ENCODE measurements at regions not wholly inside any gene's neighbourhood (a gene's known extent, or its start where the extent isn't known, plus 50 kb on each side); places are given as distances from the start of the nearest gene placed in this dataset.

DNA sequence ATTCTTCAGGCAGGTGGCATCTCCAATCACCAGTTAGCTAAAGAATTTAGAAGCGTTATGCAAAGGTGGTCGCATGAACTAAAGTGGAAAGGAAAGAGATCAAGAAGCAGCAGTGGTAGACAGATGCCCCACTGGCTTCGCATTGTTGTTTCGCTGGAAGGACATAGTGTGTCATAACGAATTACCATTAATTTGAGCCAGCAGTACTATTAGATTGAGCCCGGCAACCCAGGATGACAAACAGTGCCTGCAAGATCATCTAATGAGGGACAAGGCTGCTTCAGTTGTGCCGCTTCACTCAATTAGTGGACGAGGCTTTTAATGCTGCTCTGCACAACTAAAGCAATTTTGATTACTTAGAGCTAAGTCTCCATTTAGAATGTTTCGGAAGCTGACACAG, 274.5 kb upstream of the SOX5 start:
- WGBS (ENCODE audit: low lambda C conversion rate): 66% methylated on average over 9 of the region's 9 CpGs
- CTCF ChIA-PET (ENCODE audit: low intra/inter-chr PET ratio, low total read pairs): no interaction called here
- TF ChIP-seq PTBP1 (IDR thresholded peaks at IDR 0.05; ENCODE audit: low read depth, low read length, poor library complexity, severe bottlenecking) (no peak), ZNF224 (CRISPR knock-in tag; IDR thresholded peaks at IDR 0.05) (no peak), PHF20 (CRISPR knock-in tag; IDR thresholded peaks at IDR 0.05) (no peak), HINFP (CRISPR knock-in tag; IDR thresholded peaks at IDR 0.05; ENCODE audit: low read depth) (no peak), SNRNP70 (IDR thresholded peaks at IDR 0.05; ENCODE audit: low read depth, low read length) (no peak), BHLHE40 (IDR thresholded peaks at IDR 0.05; ENCODE audit: low read length) (no peak), ZNF547 (CRISPR knock-in tag; IDR thresholded peaks at IDR 0.05) (no peak), MATR3 (CRISPR knock-in tag; IDR thresholded peaks at IDR 0.05) (no peak), MTF1 (CRISPR knock-in tag; IDR thresholded peaks at IDR 0.05) (no peak), KDM5A (IDR thresholded peaks at IDR 0.05; ENCODE audit: borderline replicate concordance, low read length) (no peak), JDP2 (CRISPR knock-in tag; IDR thresholded peaks at IDR 0.05; ENCODE audit: borderline replicate concordance) (no peak), TBX2 (CRISPR knock-in tag; IDR thresholded peaks at IDR 0.05; ENCODE audit: borderline replicate concordance) (no peak), ZNF12 (CRISPR knock-in tag; IDR thresholded peaks at IDR 0.05) (no peak)
- FAIRE-seq: no peak
- H3K4me2 ChIP-seq (ENCODE audit: low read depth, low read length): no peak overlapping the region
- intact Hi-C loops (cut with micrococcal nuclease; ENCODE audit: unreplicated experiment) (no loop called here), in situ Hi-C loops (cut with HindIII; ENCODE audit: extremely low pct_ligation_motif_present, low pct_unique_long_range_greater_than_20kb) (no loop called here)
- no peaks in the 10 kb centered on the region for H3K79me2 ChIP-seq (ENCODE audit: insufficient read depth, low read length)
- no TSS peak for BruUV-seq (replicated peaks)
- POLR2A ChIA-PET: no interaction called here
- H3K27me3 ChIP-seq (ENCODE audit: control insufficient read depth in 1 of 2, insufficient read depth in 2 of 2, low read length in 2 of 2): no peaks in the 10 kb centered on the region; a peak in 1 of 5 replicates
- no peak overlapping the region for H3K4me3 ChIP-seq (replicated peaks in 1 of 3; ENCODE audit: insufficient read depth in 1 of 3, low read depth in 2 of 3, low read length in 3 of 3)
- ATAC-seq: no peak
- no peak overlapping the region for H3K9ac ChIP-seq (ENCODE audit: insufficient read depth, low read depth, low read length)
- no peak overlapping the region for H2AFZ ChIP-seq (ENCODE audit: low read length)
- H4K20me1 ChIP-seq (ENCODE audit: insufficient read depth, low read length): no peaks in the 10 kb centered on the region
- no peaks in the 10 kb centered on the region for H3K9me3 ChIP-seq (ENCODE audit: low read length)
- H3K4me1 ChIP-seq (ENCODE audit: insufficient read depth, low read length): no peaks in the 10 kb centered on the region
- H3K27ac ChIP-seq (ENCODE audit: extremely low read length, insufficient read depth, low read length): no peak overlapping the region
- DNase-seq (ENCODE audit: low spot score): no peak
- H3K36me3 ChIP-seq (replicated peaks in 1 of 2; ENCODE audit: control insufficient read depth in 1 of 2, insufficient read depth in 2 of 2, low read length in 2 of 2): no peaks in the 10 kb centered on the region

Measured in HepG2 (cell line).